HepG2 (cell line): ENCODE measurements at regions not wholly inside any gene's neighbourhood (a gene's known extent, or its start where the extent isn't known, plus 50 kb on each side); places are given as distances from the start of the nearest gene placed in this dataset.

ENCODE experiments used
- ATAC-seq: fragments of 200-7000 bp; cut with Tn5 transposase; 3 replicates; pipeline ENCODE4 v1.9.1; 2020; ENCODE audit warnings: mild to moderate bottlenecking, moderate library complexity
- BruUV-seq: library from RNA; stranded (reverse); fragments of 400-500 nt; replicated peaks from 2 replicates; lab custom pipeline; 2021; lab: Mats Ljungman, UMichigan
- CTCF ChIA-PET: fragments of 300-600 bp; formaldehyde crosslinking; extraction: SDS; loops from one replicate; lab custom pipeline; 2021; ENCODE audit warnings: low total read pairs, inconsistent platforms, low intra/inter-chr PET ratio; lab: Yijun Ruan, JAX
- POLR2A ChIA-PET: fragments of 350-600 bp; sonication (Branson Sonifier 250); formaldehyde crosslinking; loops from one replicate; lab custom pipeline; 2020; ENCODE audit warnings: antibody characterized with exemption, inconsistent platforms; lab: Yijun Ruan, JAX
- DNase-seq: peaks from one replicate; pipeline ENCODE4 v3.0.0-alpha.2; 2015; ENCODE audit warnings: low spot score
- FAIRE-seq: peaks from 3 replicates; lab custom pipeline; 2011; peaks lifted over from hg19 to GRCh38; lab: Jason Lieb, UNC
- H2AFZ ChIP-seq: one replicate; pipeline ENCODE4 v1.6.1; 2011; ENCODE audit warnings: low read length, inconsistent platforms
- H3K27ac ChIP-seq: fragments of 300-600 bp; 3 replicates; pipeline ENCODE4 v1.8.0; 2011; ENCODE audit warnings: mixed run types, mild to moderate bottlenecking, mixed read lengths, low read length, inconsistent platforms; ENCODE audit not compliant: insufficient read depth; ENCODE audit errors: extremely low read length
- H3K27me3 ChIP-seq, 2 experiments: fragments of 200-600 bp in 1 of 2; 2 replicates in 1 of 2; 3 replicates in 1 of 2; pipeline versions ENCODE4 v1.6.0 to v1.8.0; 2011; ENCODE audit warnings: low read length in 2 of 2, mild to moderate bottlenecking in 2 of 2, moderate library complexity in 2 of 2, inconsistent platforms in 1 of 2; ENCODE audit not compliant: insufficient read depth in 2 of 2, control insufficient read depth in 1 of 2
- H3K36me3 ChIP-seq, 2 experiments: fragments of 200-600 bp in 1 of 2; replicated peaks in 1 of 2; 2 replicates in 1 of 2; 3 replicates in 1 of 2; pipeline versions ENCODE4 v1.5.1 to v1.8.0; 2011; ENCODE audit warnings: low read length in 2 of 2, inconsistent platforms in 1 of 2; ENCODE audit not compliant: insufficient read depth in 2 of 2, control insufficient read depth in 1 of 2
- H3K4me1 ChIP-seq: 2 replicates; pipeline ENCODE4 v1.5.1; 2012; ENCODE audit warnings: low read length, inconsistent platforms; ENCODE audit not compliant: insufficient read depth
- H3K4me2 ChIP-seq: 2 replicates; pipeline ENCODE4 v1.6.0; 2011; ENCODE audit warnings: low read depth, low read length, inconsistent platforms
- H3K4me3 ChIP-seq, 3 experiments: fragments of 200-600 bp in 1 of 3; sonication (generic), shearing (Covaris generic) in 1 of 3; replicated peaks in 1 of 3; 2 replicates each; pipeline ENCODE4 v1.5.1; 2011 to 2016; ENCODE audit warnings: low read length in 3 of 3, inconsistent platforms in 2 of 3, low read depth in 2 of 3, mild to moderate bottlenecking in 2 of 3, control low read depth in 1 of 3, mixed read lengths in 1 of 3; ENCODE audit not compliant: insufficient read depth in 1 of 3
- H3K79me2 ChIP-seq: one replicate; pipeline ENCODE4 v1.6.1; 2011; ENCODE audit warnings: low read length, inconsistent platforms; ENCODE audit not compliant: insufficient read depth
- H3K9ac ChIP-seq: 2 replicates; pipeline ENCODE4 v1.6.0; 2011; ENCODE audit warnings: mild to moderate bottlenecking, low read depth, low read length, inconsistent platforms; ENCODE audit not compliant: insufficient read depth
- H3K9me3 ChIP-seq: 2 replicates; pipeline ENCODE4 v1.5.1; 2012; ENCODE audit warnings: mild to moderate bottlenecking, low read length
- H4K20me1 ChIP-seq: 2 replicates; pipeline ENCODE4 v1.6.0; 2011; ENCODE audit warnings: inconsistent platforms, mild to moderate bottlenecking, low read length, moderate library complexity; ENCODE audit not compliant: insufficient read depth
- ARID3A ChIP-seq: IDR thresholded peaks from 2 replicates; pipeline ENCODE4 v1.6.1; 2012; ENCODE audit warnings: low read depth, low read length, improper control_type of control experiment
- CCDC6 ChIP-seq: sonication (generic); formaldehyde crosslinking; IDR thresholded peaks from 2 replicates; pipeline ENCODE4 v1.8.1; 2022; ENCODE audit warnings: mild to moderate bottlenecking, missing genetic modification reagents, moderate library complexity
- ETS1 ChIP-seq: sonication (generic); formaldehyde crosslinking; IDR thresholded peaks from 2 replicates; pipeline ENCODE4 v1.4.0; 2020; ENCODE audit warnings: missing genetic modification reagents
- EZH2 ChIP-seq: conservative IDR thresholded peaks from 2 replicates; pipeline ENCODE4 v1.6.1; 2012; ENCODE audit warnings: mild to moderate bottlenecking, low read depth, low read length, moderate library complexity
- MXD3 ChIP-seq: IDR thresholded peaks from 2 replicates; pipeline ENCODE4 v1.6.1; 2016; ENCODE audit warnings: mild to moderate bottlenecking, missing biosample characterization, missing genetic modification reagents
- MXI1 ChIP-seq: IDR thresholded peaks from 3 replicates; pipeline ENCODE4 v1.6.1; 2012; ENCODE audit warnings: low read depth, low read length, inconsistent platforms, borderline replicate concordance
- NFE2 ChIP-seq: sonication (generic); formaldehyde crosslinking; IDR thresholded peaks from 2 replicates; pipeline ENCODE4 v1.4.0; 2020; ENCODE audit warnings: missing genetic modification reagents
- NFKBIZ ChIP-seq: IDR thresholded peaks from 2 replicates; pipeline ENCODE4 v1.6.1; 2018; ENCODE audit warnings: missing genetic modification reagents, missing compliant biosample characterization
- PHF8 ChIP-seq: sonication (generic); formaldehyde crosslinking; IDR thresholded peaks from 2 replicates; pipeline ENCODE4 v1.5.0; 2020; ENCODE audit warnings: missing genetic modification reagents
- POLR2G ChIP-seq: fragments of 200-400 bp; formaldehyde crosslinking; IDR thresholded peaks from 2 replicates; pipeline ENCODE4 v1.6.1; 2018; ENCODE audit warnings: mild to moderate bottlenecking, low read depth, low read length, moderate library complexity
- RXRB ChIP-seq: IDR thresholded peaks from 2 replicates; pipeline ENCODE4 v1.6.1; 2016; ENCODE audit warnings: borderline replicate concordance, missing genetic modification reagents, missing compliant biosample characterization
- SIX1 ChIP-seq: sonication (generic); formaldehyde crosslinking; IDR thresholded peaks from 2 replicates; pipeline ENCODE4 v1.4.0; 2020; ENCODE audit warnings: missing genetic modification reagents, borderline replicate concordance
- SMYD3 ChIP-seq: sonication (generic); formaldehyde crosslinking; IDR thresholded peaks from 2 replicates; pipeline ENCODE4 v1.8.1; 2023; ENCODE audit warnings: mild to moderate bottlenecking, missing genetic modification reagents
- SUZ12 ChIP-seq: fragments of 150-350 bp; IDR thresholded peaks from 2 replicates; pipeline ENCODE4 v1.6.1; 2014; ENCODE audit warnings: low read depth, low read length
- TSC22D2 ChIP-seq: sonication (generic); formaldehyde crosslinking; IDR thresholded peaks from 2 replicates; pipeline ENCODE4 v1.5.1; 2020; ENCODE audit warnings: missing genetic modification reagents, mild to moderate bottlenecking, borderline replicate concordance
- ZNF761 ChIP-seq: sonication (generic); formaldehyde crosslinking; conservative IDR thresholded peaks from 2 replicates; pipeline ENCODE4 v1.4.0; 2020; ENCODE audit warnings: mild to moderate bottlenecking, missing genetic modification reagents
- ZNF879 ChIP-seq: sonication (generic); formaldehyde crosslinking; IDR thresholded peaks from 2 replicates; pipeline ENCODE4 v1.8.1; 2023; ENCODE audit warnings: missing genetic modification reagents
- WGBS: methylation state at CpG from one replicate; pipeline ENCODE4 v1.1.6; 2017; ENCODE audit warnings: low lambda C conversion rate; 5-methylcytosine and 5-hydroxymethylcytosine counted together
- in situ Hi-C: cut with HindIII; loops from 2 replicates; pipeline ENCODE4 v1.10.0; 2017; ENCODE audit warnings: low pct_unique_long_range_greater_than_20kb; ENCODE audit not compliant: extremely low pct_ligation_motif_present
- intact Hi-C: fragments of 100-400 bp; cut with micrococcal nuclease; formaldehyde crosslinking; loops from one replicate; pipeline ENCODE4 v1.10.0; 2022; ENCODE audit not compliant: unreplicated experiment

GRCh38 chr12:127912035-127912665 lies 354.8 kb upstream of the TMEM132C start:
- TF ChIP-seq CCDC6 (CRISPR knock-in tag), result no peak
- no peak for TF ChIP-seq SUZ12
- no peak for TF ChIP-seq RXRB (CRISPR knock-in tag)
- TF ChIP-seq SIX1, result no peak
- H3K4me3 ChIP-seq, result no peak overlapping the region
- in situ Hi-C loops, result no loop called here
- H3K27ac ChIP-seq, result no peak overlapping the region
- no peaks in the 10 kb centered on the region for H4K20me1 ChIP-seq
- BruUV-seq, result no TSS peak
- H2AFZ ChIP-seq, result no peak overlapping the region
- H3K4me2 ChIP-seq, result no peak overlapping the region
- intact Hi-C loops, result no loop called here
- no peak for ATAC-seq
- H3K4me1 ChIP-seq, result no peaks in the 10 kb centered on the region
- no peaks in the 10 kb centered on the region for H3K36me3 ChIP-seq
- H3K9ac ChIP-seq, result no peak overlapping the region
- ChIA-PET CTCF (no interaction called here), POLR2A (no interaction called here)
- no peak for DNase-seq
- no peak for FAIRE-seq
- 39% methylated on average over 11 of the region's 11 CpGs for WGBS
- H3K27me3 ChIP-seq, result no peaks in the 10 kb centered on the region
- no peaks in the 10 kb centered on the region for H3K9me3 ChIP-seq
- no peaks in the 10 kb centered on the region for H3K79me2 ChIP-seq

GRCh38 chr12:127923501-127923900 lies 343.5 kb upstream of the TMEM132C start:
- WGBS, result 27% methylated on average over 6 of the region's 6 CpGs
- no peaks in the 10 kb centered on the region for H3K27me3 ChIP-seq
- no peak overlapping the region for H3K4me3 ChIP-seq
- H3K9ac ChIP-seq, result no peak overlapping the region
- BruUV-seq, result no TSS peak
- ChIA-PET CTCF (no interaction called here), POLR2A (no interaction called here)
- intact Hi-C loops, result no loop called here
- FAIRE-seq (no peak), DNase-seq (no peak), ATAC-seq (no peak)
- no peaks in the 10 kb centered on the region for H4K20me1 ChIP-seq
- H3K79me2 ChIP-seq, result no peaks in the 10 kb centered on the region
- in situ Hi-C loops, result no loop called here
- H2AFZ ChIP-seq, result no peak overlapping the region
- no peak overlapping the region for H3K4me2 ChIP-seq
- no peaks in the 10 kb centered on the region for H3K36me3 ChIP-seq
- H3K27ac ChIP-seq, result no peak overlapping the region
- no peaks in the 10 kb centered on the region for H3K4me1 ChIP-seq
- H3K9me3 ChIP-seq, result no peaks in the 10 kb centered on the region
- TF ChIP-seq NFKBIZ (CRISPR knock-in tag), result no peak
- no peak for TF ChIP-seq POLR2G
- TF ChIP-seq ZNF879 (CRISPR knock-in tag), result no peak
- TF ChIP-seq MXD3 (CRISPR knock-in tag), result no peak
- TF ChIP-seq MXI1, result no peak
- no peak for TF ChIP-seq EZH2
- TF ChIP-seq NFE2 (CRISPR knock-in tag), result no peak
- TF ChIP-seq PHF8 (CRISPR knock-in tag), result no peak
- no peak for TF ChIP-seq ARID3A
- no peak for TF ChIP-seq TSC22D2
- TF ChIP-seq ZNF761 (CRISPR knock-in tag), result no peak
- TF ChIP-seq ETS1 (CRISPR knock-in tag), result no peak
- no peak for TF ChIP-seq SMYD3 (CRISPR knock-in tag)
